Suppressor macrophage treated with lipopolysaccharide for 1 hour (primary cell): ENCODE measurements at regions not wholly inside any gene's neighbourhood (a gene's known extent, or its start where the extent isn't known, plus 50 kb on each side); places are given as distances from the start of the nearest gene placed in this dataset.

ENCODE experiments used
- DNase-seq, 3 donors: peaks; one replicate each; pipeline ENCODE4 v3.0.0-alpha.2; 2020 to 2022

DNA sequence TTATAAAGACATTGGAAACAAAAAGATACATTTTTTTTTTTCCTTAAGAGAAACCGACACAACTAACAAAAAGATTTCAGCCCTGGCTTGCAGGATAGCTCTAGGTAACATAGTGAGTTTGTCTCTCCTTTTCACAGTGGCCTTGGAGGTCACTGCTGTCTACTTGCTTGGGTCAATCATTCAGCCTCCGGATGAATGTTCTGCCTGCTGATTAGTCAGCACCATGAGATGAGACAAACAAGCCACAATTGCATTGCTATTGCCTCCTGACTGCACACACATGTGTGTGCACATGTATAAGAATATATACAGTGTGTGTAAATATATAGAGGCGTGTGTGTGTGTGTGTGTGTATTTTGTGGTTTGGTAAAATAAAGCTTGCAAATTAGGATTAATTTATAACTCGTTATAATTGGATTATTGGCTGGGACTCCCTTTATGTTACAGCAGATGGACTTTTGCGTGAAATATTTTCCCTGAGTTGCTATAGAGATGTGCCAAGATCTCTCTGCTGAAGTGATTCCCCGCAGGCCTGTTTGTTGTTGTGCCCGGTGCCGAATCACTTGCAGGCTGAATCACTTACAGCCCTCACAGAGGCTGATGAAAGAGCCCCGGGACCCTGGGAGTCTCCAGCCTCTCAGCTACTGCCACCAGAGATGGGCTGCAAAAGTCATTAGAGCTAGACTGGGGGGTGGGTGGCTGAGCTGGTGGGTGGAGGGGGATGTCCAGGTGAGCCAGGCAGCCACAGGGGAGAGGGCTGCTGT lies 161.2 kb downstream of the FGF18 start:
- DNase-seq, result peak; percentile 56 to 59 (median 58)

DNA sequence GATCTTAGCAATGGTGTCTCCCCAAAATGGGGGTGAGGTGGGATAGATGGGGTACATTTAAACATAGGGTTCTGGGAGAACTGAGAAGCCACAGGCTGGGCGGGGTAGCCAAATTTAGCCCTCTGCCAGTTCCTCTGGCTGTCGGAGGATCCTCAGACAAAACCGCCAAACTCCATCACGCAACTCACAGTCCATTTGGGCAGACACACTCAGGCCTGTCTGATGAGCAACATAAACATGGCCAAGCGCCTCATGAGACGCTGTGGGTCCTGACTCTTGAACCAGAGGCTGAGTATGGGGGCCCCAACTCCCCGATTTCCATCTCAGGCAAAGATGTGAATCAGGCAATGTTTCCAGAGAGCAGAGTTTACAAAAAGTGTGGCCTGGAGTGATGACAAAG lies 162.3 kb downstream of the FGF18 start:
- DNase-seq, result no peak

DNA sequence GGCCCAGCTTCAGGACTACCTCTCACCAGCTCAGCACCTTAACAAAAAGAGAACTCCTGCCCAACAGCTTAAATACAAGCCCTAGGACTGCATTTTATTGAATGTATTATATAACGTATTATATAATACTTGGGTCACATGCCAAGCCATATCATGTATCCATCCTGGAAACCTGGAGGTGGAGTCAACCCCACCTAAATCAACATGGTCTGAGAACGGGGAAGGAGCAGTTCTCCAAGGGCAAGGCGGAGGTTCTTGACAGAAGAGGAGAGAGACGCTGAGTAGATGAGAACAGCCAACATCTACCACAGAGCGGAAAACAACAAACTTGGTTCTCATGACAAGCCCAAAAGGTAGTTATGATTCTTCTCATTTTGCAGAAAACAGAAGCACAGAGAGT lies 163.4 kb downstream of the FGF18 start:
- DNase-seq, result no peak

DNA sequence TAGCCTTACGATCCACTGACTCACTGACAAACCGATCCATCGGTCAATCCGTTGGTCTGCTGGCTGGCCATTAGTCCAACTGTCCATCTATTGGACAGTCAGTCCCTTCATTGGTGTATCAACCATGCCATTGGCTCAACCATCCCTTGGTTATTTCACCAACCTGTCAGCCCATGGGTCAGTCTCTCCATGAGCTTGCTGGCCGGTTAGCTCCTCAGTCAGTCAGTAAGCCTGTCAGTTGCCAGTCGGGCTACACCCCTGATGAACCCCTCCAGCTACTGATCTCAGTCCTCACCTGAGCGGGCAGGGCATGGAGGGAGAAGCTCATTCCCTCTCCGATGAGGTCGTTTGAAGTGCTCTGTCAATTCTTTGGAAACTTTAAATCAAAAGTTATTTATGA lies 166.5 kb downstream of the FGF18 start:
- no peak for DNase-seq

DNA sequence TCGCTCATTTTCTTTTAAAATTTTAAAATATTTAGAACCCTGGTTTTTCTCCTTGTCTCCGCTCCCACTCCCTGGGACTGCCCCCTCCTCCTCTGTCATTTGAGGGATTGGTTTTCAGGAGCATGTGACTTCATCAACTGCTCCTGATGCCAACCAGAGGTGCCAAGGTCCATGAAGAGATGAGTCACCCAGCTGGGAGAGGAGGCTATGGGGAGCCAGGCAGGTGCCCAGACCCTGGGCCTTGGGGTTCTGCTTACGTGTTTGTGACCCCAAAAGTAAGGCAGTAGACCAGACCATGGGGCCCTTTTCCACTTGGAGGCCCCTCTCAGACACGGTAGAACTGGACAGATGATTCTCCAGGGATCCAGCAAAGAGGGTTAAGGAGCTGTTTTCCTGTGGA lies 167.0 kb downstream of the FGF18 start:
- no peak for DNase-seq

DNA sequence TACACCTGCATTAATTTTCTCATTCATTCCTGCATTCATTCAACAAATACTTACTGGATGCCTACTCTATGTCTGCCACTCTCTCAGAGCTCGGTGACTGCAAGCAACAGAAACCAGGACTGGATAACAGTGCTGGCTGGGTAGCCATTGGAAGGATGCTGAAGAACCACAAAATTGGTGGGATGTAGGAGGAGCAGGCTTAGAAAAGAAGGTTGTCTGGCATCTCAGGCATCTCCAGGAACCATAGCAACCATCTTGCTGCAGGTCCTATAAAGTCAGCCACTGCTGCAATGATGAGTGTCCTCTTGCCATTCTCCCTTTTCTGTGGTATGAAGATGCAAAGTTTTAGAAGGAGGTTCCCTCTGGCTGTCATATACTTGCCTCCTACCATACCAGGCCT lies 168.6 kb downstream of the FGF18 start:
- DNase-seq, result no peak

DNA sequence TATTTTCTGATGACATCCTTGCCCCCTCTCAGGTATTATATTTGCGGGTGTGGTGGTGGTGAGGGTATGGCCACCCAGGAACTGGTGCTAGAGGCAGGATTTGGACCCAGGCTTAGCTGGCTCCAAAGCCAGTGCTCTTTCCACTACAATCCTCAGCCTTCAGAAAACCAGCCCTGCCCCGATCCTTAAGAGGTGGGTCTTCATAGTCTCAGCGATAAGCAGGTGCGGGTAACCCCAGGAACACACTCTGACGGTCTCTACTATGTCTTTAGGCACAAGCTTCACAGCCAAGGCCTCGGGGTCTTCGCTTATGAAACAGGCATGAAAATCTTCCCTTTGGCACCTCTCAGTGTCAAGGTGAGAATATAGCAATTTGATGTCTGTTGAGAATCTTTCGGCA lies 169.3 kb downstream of the FGF18 start:
- no peak for DNase-seq

DNA sequence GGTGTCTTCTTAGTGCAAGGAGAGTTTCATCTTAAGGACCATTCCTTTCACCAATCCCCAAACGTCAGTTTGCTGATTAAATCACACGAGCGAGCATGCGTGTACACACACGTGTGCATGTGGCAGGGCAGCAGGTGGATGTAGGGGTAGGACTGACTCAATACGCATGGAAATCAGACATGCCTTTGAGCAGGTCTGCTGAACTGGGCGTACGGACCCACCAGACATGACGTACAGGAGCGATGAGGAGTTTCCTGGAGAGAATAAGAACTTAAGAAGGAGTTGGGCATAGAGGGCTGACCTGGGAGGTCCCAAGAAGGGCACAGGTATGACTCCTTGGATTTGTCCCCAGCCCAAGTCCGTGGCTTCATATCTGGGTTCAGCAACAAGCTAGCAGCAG lies 170.0 kb downstream of the FGF18 start:
- DNase-seq, result no peak

DNA sequence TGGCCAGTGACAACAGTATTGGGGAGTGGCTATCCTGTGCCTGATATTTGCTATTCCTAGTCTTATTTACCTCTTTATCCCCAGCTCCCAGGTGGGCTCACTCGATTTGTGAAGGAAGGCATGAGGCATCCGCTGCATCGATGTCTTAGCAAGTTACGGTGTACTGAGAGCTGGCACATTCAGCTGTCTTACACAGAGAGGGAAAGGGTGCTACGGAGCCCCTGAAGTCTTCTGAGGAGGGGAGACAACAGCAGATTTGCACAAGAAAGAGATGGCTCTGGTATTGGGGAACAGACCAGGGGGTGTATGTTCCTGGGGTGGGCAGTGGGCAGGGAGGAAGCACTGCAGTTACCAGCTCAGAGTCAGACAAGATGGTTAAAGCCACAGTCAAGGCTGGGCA lies 172.6 kb downstream of the FGF18 start:
- DNase-seq, result no peak

DNA sequence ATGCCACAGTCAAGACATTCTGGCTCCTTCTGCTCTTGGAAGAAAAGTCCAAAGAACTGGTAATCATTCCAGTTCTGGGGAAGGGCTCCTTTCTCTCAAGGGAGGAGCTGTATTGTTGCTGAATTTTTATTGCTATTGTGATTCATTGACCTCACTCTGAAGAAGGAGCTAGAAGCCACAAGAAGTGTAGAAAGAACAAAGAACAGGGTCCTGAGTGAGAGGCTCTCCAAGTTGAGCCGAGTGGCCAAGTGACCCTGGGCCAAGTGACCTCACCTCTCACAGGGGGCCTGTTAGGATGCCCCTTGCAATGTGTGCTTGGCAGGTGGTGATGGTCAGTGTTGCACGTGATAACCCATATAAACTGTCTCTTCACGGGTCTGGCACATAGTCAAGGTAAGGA lies 173.3 kb downstream of the FGF18 start:
- DNase-seq, result no peak

DNA sequence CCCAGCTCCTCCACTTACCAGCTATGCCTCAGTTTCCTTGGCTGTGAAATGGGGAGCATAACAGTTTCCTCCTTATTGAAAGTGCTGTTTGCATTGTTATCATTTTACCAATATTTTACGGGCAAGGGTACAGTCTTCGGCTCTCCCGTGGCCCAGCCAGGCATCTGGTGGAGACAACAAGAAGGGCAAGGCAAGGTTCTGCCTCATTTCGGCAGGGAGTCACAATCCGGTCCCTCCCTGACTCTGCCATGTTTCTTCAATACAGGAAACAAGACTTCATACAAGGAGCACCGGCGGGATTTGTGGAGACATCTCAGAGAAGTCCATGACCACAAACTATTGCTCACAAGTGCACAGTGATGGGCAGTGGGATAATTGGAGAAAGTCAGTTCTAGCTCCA lies 174.0 kb downstream of the FGF18 start:
- DNase-seq, result no peak

DNA sequence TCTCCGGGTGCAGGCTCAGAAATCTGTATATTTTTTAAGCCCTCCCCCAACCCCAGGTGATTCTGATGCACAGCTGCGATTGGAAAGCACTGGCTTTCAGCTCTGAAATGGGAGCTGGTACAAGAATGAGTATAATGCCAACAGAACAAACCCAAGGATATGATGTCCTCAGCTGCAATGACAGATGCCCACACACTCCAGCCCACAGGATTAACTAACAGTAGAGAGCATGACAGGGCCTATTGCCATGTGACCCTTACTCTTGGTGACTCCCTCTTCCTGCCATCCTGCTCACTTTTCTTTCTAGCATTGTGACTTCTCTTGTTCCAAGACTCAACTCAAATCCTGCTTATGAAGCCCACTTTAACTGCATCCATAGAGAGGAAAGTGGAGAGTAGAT lies 174.5 kb downstream of the FGF18 start:
- DNase-seq, result peak; percentile 76 to 80 (median 79)

DNA sequence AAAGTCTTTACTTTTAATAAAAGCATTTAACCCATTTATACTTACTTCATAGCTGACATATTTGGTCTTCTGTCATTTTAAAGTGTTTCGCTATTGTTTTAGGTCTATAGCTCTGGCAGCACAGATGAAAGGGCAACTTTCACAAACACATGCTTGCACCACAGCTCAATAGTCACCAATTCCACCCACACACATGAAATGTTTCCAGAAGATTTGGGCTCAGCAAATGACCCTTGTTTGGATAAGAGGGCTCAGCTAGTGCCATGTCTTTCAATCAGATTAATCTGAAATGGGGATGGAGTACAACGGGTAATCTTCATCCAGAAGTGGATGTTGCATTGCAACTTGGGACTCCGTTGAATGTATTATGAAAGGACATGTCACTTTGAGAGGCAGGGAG lies 176.0 kb downstream of the FGF18 start:
- peak; percentile 56 to 59 (median 57) for DNase-seq

DNA sequence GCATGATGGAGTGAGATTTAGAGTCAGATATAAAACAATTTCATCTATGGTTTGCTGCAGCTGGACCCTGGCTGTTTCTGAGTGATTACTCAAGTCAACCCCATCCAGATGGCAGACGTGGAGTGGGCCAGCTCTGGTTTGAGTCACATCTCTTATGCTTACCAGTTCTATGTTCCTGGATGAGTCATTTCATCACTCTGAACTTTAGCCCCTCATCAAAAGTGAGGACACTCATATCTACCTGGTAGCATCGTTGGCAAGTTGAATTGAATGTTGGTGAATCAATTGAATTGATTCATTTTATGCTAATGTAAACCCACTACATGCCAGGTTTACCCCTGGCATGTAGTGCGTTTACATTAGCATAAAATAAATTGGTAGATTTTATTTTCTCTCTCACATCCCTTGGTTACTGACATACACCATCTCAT lies 176.4 kb downstream of the FGF18 start:
- peak; percentile 33 to 45 (median 45) for DNase-seq

DNA sequence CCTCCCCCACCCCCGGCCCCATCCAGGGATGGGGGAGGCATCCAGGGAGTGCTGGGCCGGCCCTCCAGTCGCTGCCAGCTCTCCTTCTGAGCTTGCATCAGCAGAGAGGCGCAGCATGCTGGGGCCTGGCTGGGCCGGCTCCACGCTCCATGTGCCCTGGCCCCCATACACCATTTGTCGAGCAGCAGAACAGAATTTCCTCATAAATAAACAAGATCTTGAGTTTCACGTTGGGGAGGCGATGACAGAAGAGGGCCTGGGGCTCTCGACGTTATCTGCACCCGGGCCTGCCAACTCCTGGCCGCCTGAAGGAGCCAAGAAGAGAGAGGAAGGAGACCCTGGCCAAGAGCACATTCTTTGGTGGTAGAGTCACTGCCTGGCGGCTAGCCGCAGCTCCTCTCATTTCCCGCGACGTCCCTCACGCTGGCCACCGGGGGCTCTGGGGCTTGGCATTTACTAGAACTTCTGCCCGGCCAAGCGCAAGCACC lies 177.0 kb downstream of the FGF18 start:
- no peak for DNase-seq

DNA sequence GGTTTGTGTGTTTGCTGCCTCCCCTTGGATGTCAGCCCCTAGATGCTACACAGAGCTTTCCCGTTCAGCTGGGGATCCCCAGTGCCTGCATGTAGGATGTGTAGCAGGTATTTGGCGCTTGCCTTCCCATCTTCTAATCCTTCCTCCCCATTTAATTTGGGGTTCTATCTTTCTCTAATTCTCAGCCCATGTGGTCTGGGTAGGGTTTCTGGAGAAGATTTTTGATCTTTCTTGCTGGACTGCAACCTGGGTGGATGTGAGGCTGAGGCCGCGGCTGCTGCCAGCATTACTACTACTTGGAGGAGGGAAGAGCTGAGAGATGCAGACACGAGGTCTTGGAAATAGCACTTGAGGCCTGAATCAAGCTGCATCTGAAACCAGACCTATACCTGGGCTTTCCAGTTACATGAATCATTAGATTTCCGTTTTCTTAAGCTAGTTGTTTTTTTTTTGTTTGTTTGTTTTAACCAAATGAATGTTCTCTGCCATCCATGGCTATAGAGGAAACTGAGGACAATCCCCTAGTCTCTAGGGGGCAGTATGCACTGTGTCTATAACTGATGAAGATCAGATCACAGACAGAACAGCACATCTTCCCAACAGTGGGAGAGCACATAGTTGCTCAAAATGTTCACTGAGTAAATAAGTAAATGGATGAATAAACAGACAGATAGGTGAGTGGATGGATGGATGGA lies 178.6 kb downstream of the FGF18 start:
- no peak for DNase-seq

DNA sequence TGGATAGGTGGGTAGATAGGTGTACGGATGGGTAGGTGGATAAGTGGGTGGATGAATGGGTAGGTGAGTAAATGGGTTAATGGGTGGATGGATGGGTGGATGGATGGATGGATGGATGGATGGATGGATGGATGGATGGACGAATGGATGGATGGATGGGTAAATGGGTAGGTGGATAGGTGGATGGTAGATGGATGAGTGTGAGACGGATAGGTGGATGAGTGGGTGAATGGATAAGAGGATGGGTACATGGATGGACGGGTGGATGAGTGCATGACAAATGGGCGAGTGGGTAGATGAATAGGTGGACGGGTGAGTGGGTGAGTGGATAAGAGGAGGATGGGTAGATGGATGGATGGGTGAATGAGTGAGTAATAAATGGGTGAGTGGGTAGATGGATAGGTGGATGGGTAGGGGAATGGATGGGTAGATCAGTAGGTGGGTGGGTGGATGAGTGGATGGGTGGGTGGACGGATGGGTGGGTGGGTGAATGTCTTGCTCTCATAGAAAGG lies 179.2 kb downstream of the FGF18 start:
- no peak for DNase-seq

DNA sequence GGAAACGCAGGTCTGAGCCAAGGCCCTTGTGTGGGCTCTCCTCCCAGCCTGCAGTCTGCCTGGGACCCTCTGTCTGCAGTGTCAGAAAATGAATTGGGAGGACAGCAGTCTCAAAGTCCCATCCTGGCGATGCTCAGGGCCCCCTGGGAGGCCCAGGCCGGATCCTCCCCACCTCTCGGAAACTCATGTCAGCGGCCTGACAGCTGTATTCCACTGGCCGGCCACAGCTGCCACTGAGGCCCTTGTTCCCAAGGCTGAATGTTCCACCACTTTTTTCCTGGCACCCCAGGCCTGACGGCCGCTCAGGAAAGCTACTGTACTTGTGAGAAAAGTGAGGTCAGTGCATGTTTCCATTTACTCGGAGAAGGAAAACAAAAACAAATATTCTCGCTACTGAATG lies 180.0 kb downstream of the FGF18 start:
- no peak for DNase-seq

DNA sequence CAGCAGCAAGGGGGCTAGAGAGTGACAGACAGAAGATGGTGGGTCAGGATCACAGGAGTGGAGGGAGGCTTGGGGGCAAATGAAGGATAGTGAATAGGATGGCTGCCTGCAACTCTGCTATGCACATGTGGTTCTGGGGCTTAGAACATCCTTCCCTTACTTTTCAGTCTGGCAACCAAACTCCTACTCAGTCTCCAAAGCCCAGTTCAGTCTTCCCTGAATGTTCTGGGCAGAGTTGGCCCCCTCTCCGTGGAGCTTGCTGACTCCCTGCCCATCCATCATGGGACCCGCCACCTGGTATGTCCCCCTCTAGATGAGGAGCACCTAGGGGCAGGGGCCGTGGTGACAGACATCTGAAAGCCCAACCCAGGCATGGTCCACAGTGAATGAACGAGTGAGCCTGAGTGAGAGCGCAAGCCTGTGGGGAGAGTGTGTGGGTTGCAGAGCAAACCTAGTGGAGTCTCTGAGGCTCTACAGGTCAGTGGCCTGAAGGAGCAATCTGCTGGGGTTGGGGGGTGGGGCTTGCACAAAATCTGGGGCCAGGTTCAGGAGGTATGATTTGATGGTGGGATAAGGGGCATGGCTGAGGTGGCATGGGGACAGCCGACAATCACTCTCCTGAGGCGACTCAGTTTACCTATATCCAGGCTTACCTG lies 180.6 kb downstream of the FGF18 start:
- DNase-seq, result no peak

DNA sequence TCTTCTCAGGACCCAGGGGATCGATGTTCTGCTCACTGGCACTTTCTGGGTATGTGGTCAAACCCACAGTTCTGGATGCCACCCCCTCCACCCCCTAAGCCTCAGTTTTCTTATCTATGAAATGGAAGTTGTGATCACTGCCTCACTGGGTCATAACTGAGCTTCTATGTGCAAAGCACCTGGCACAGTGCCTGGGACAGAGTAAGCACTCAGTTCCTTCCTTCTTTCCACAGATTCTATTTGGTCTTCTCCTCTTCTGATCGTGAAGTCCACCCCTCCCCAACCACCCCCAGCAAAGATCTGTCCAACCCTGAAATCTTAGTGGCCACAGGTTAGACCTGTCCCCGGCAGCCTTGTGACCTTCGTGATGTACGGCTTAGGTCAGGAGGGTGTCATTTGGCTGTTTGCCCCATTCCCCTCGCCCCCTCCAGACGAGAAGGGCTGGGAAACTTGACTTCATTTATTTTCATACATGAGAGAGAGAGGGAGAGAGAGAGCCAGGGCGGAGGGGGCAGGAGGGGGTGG lies 181.4 kb downstream of the FGF18 start:
- peak; percentile 40 to 55 (median 49) for DNase-seq

DNA sequence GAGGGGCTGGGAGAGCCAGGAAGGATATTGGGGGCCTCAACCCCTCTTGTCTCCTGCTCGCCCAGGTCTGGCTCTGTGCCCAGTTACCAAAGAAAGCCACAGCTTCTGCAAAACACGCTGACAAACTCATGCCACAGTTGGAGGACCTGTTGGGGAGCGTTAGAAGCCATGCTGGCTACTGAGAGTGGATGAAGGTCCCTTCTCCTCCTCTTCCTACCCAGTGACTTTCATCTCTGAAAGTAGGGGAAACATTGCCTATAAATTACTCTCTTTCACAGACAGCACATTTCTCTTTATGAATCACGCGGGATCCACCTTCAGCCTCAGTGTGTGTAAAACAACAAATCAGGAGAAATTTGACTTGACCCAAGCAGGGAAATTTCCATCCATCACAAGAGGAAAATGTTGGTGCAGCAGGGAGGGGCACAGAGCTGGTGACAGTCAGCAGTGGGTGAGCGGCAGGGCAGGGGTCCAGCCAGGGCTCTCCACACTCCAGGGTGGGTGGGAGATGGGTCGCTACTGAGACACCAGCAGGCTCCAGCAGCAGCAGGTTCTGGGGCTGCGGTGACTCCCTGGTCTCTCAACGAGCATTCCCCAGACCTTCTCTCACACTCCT lies 181.9 kb downstream of the FGF18 start:
- DNase-seq, result peak; percentile 47 to 57 (median 53)

DNA sequence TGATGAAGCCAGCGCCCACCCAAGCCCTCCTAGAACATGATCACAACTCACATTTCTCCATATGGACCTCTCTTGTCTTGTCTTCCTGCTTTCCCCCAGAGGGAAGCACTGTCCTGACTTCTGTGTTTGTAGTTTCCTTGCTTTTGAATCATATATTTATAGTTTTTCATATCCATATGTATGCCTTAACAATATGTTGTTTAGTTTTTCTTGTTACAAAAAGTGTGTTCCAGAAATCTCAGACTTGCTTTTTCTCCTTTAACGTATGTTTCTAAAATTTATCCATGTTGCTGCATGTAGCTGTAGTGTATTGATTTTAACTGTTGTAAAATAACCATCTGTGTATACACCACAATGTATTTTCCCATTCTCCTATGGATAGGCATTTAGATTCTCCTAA lies 182.0 kb upstream of the SMIM23 start:
- DNase-seq, result no peak

DNA sequence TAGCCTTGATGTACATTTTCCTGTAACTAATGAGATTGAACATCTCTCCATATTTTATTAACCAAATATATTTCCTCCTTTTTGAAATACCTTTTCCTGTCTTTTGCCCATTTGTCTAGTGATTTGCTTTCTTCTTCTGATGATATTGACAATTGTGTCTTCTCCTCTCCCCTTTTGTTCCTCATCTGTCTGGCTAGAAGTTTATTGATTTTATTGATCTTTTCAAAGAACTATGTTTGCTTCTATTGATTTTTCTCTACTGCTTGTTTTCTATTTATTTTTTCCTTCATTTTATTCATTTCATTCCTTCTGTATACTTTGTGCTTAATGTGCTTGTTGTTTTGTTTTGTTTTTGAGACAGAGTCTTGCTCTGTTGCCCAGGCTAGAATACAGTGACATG lies 181.4 kb upstream of the SMIM23 start:
- DNase-seq, result no peak
